Suprapubic skin (tissue), 3 donors: ENCODE measurements at regions not wholly inside any gene's neighbourhood (a gene's known extent, or its start where the extent isn't known, plus 50 kb on each side); places are given as distances from the start of the nearest gene placed in this dataset.

Experiments used
- CTCF ChIP-seq, 2 donors: fragments of 200-600 bp in 1 of 2; fragments of 450-650 bp in 1 of 2; sonication (generic) in 1 of 2; IDR thresholded peaks; one replicate each; pipeline ENCODE4 v1.5.1; 2016 to 2019; ENCODE audit warnings: antibody characterized with exemption in 2 of 2, mild to moderate bottlenecking in 1 of 2, moderate library complexity in 1 of 2
- EP300 ChIP-seq: sonication (generic); formaldehyde crosslinking; IDR thresholded peaks from one replicate; pipeline ENCODE4 v1.6.1; 2017; ENCODE audit warnings: antibody characterized with exemption
- POLR2A ChIP-seq, 2 donors: fragments of 450-650 bp; IDR thresholded peaks; one replicate each; pipeline ENCODE4 v1.6.1; 2017; ENCODE audit warnings: antibody characterized with exemption in 2 of 2, mild to moderate bottlenecking in 2 of 2, moderate library complexity in 2 of 2

- TF ChIP-seq CTCF (IDR thresholded peaks at IDR 0.05) (no peak), EP300 (no peak), POLR2A (IDR thresholded peaks at IDR 0.05) (no peak)
Observed at GRCh38 chr1:175864625-175865024, 121.2 kb upstream of the TNR start.
